ENCODE measurements at regions not wholly inside any gene's neighbourhood (a gene's known extent, or its start where the extent isn't known, plus 50 kb on each side); places are given as distances from the start of the nearest gene placed in this dataset.
"Not testable (repeated sequence)": the region's sequence is repeated elsewhere in the genome, so short reads cannot be mapped to it uniquely, and the experiment has no call there.

- no peak for DNase-seq
These were observed 139.6 kb downstream of the FOXD2 start for GRCh38 chr1:47577303-47578025.

- no peak for DNase-seq
These were observed 140.3 kb downstream of the FOXD2 start for GRCh38 chr1:47578026-47578720.

GRCh38 chr1:47578721-47579419 is 141.0 kb downstream of the FOXD2 start:
- no peak for DNase-seq

- no peak for DNase-seq
These were observed 142.0 kb downstream of the FOXD2 start for GRCh38 chr1:47579809-47580208.

- no peak for DNase-seq
These were observed 142.7 kb downstream of the FOXD2 start for GRCh38 chr1:47580451-47580995.

GRCh38 chr1:47582891-47583608 is 145.2 kb downstream of the FOXD2 start:
- no peak for DNase-seq

GRCh38 chr1:47584249-47584648 is 146.4 kb downstream of the FOXD2 start:
- no peak for DNase-seq

GRCh38 chr1:47585141-47585902 is 147.5 kb downstream of the FOXD2 start:
- DNase-seq: no peak

- no peak for DNase-seq
These were observed 150.2 kb downstream of the FOXD2 start for GRCh38 chr1:47587891-47588582.

GRCh38 chr1:47590523-47591225 is 152.8 kb downstream of the FOXD2 start:
- no peak for DNase-seq

GRCh38 chr1:47591801-47592200 is 154.0 kb downstream of the FOXD2 start:
- DNase-seq: no peak

- no peak for DNase-seq
These were observed 154.6 kb downstream of the FOXD2 start for GRCh38 chr1:47592296-47593012.

GRCh38 chr1:47593013-47593568 is 155.2 kb downstream of the FOXD2 start:
- no peak for DNase-seq

GRCh38 chr1:47593598-47594285 is 155.9 kb downstream of the FOXD2 start:
- no peak for DNase-seq

GRCh38 chr1:47594627-47595026 is 156.8 kb downstream of the FOXD2 start:
- DNase-seq: no peak

- no peak for DNase-seq
These were observed 158.5 kb downstream of the FOXD2 start for GRCh38 chr1:47596328-47596727.

GRCh38 chr1:47598357-47598756 is 160.5 kb downstream of the FOXD2 start:
- no peak for DNase-seq

- DNase-seq: no peak
These were observed 161.9 kb downstream of the FOXD2 start for GRCh38 chr1:47599777-47600176.

- not testable (repeated sequence) for DNase-seq
These were observed 164.6 kb downstream of the FOXD2 start for GRCh38 chr1:47602491-47602890.

Measured in GDM1 (cell line).